Hippocampal formation (tissue), 2 donors: ENCODE measurements at regions not wholly inside any gene's neighbourhood (a gene's known extent, or its start where the extent isn't known, plus 50 kb on each side); places are given as distances from the start of the nearest gene placed in this dataset.

ENCODE experiments used
- DNase-seq, 2 donors: peaks; one replicate each; lab custom pipeline; 2025; lab: John Stamatoyannopoulos, UW

- DNase-seq: no peak
Measured at GRCh38 chr2:217749008-217749407, 253.8 kb downstream of the TNS1 start.

DNA sequence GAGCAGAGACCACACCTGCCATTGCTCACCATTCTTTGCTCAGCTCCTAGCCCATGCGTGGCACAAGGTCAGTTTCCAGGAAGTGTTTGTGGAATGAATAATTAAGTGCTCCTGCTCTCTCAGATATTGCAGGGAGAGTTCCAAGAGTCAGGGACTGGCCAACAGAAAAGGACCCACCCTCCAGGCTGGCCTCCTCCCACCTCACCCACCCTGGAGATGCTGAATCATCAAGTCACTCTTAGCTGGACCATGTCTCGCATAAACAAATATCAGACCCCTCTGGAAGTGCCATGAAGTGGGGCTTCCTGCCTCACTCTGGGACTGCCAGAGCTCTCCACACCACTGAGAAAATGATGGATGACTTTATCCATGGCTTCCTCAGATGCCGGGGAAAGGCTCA, 256.0 kb downstream of the TNS1 start:
- no peak for DNase-seq

DNA sequence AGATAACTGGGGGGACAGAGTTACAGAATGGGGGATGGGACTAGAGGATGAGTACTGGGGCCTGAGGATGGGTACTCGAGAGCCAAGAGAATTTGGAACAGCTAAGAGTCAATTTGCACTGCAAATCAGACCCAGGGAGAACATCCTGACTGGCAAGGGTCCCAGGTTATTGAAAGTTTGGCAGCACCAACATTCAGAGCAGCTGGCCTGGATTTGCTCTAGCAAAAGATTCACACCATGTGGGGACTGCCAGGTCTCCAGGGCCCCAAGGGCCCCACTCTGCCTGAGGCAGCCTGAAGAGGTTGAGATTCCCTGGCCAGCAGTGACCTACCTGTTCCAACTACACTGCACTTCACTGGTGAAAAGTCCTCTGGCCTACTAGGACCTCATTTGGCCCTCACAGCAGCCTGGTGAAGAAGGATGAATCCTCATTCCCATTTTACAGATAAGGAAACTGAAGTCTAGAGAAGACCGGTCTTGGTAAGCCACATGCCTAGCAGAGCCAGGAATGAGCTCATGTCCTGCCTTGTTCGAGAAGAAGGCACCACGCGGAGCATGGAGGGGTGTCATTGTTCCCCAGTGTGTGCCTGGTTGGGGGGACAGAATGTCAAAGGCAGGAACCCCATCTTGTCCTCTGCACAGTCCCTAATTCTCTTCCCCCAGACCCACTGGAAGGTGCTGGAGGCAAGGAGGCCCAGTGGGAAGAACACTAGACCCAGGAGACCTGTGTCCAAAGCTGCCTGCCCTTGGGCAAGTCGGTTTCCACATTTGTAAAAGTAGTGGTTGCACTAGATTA, 258.6 kb downstream of the TNS1 start:
- DNase-seq: peak in 1 of 2 donors; percentile 26

DNA sequence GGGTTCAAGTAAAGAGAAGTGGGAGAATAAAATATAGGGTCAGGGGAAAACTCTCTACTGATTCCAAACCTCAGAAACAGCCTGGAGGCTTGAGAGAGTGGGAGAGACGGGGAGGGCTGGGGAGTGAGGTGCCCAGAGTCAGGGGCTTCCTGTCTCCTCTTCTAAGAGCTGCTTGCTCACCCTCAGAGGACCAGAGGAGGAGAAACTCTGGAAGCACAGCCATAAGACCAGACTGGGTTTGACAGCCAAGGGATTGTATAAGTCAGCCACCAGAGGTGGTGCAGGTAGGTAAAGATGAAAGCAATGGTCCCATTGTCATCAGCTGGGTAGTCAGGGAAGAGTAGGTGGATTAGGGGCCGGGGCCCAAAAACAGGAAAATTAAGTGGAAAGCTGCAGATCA, 259.4 kb downstream of the TNS1 start:
- DNase-seq: no peak

GRCh38 chr2:217742841-217743240, 260.0 kb downstream of the TNS1 start:
- DNase-seq: no peak

GRCh38 chr2:217742276-217742675, 260.5 kb downstream of the TNS1 start:
- no peak for DNase-seq

- no peak for DNase-seq
Measured at GRCh38 chr2:217741381-217741955, 261.3 kb downstream of the TNS1 start.

GRCh38 chr2:217740756-217741155, 262.0 kb downstream of the TNS1 start:
- DNase-seq: no peak

GRCh38 chr2:217740178-217740577, 262.6 kb downstream of the TNS1 start:
- DNase-seq: no peak

DNA sequence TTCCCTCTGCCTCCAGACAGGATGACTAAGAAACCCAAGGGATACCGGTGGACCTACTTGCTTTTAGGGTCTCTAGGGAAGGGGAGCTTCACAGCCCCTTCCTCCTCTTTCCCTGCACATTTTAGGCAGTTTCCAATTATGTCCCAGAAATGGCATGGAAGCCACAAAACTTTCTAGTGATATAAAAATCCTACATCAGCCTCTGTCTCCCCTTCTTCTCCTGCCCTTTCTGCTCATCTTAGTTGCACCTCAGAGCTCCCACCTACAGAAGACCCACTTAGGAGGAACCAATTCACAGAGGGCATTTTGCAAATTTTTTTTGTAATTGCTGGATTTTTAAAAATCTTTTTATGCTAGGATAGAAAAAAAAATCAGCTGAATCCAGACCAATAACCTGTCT, 263.1 kb downstream of the TNS1 start:
- no peak for DNase-seq

- no peak for DNase-seq
Measured at GRCh38 chr2:217738061-217738460, 264.7 kb downstream of the TNS1 start.

DNA sequence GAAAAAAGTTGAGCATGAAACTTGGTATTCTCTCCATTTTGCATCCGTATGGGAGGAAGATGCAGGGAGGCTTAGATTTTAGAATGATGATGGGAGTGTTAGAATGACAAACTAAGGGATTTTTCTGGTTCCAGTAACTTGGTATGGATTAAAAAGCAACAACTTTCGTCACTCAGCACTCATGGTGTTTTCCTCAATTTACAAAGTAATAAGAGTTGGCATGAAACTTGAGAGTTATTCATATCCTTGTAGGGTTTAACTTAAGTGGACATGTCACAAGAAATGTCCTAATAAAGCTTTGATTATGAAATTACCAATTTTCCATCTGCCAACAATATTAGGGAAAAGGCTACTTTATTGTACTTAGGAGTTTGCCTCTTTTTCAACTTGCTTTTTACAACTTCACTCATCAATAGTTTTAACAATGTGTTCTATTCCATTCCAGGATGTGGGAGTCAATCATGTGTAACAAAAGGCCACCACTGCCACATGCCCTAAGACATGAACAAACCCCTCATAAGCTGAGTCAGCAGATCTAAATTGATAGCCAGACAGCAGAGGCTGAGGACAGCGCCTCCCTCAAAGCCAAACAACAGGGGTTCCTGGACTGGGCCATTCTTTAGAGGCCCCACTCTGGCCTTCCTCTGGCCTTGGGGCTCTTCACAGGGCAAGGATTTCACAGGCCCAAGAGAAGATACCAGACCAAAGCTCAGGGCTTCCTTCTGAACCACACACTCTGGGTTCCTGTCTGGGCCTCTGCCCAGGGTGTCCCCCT, 265.8 kb downstream of the TNS1 start:
- no peak for DNase-seq

GRCh38 chr2:217735899-217736298, 266.9 kb downstream of the TNS1 start:
- no peak for DNase-seq

- DNase-seq: no peak
Measured at GRCh38 chr2:217735034-217735433, 267.8 kb downstream of the TNS1 start.

DNA sequence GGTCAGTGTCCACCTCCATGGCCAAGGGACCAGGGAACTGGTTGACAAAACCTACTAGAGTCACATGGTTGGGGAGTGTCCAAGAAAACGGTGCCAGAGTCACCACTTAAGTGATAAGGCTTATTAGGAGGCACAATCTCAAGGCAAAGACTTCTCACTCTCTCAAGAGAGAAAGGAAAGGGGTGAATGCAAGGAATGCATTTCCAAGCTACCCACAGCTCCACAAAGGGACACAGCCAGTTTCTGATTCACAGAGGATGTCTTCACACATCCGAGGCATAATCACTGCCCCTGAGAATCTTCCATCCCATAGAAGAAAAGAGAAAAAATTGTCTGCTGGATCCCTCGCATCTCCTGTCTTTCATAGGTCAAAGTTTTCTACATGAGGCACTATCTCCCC, 269.3 kb downstream of the TNS1 start:
- DNase-seq: no peak

GRCh38 chr2:217732992-217733391, 269.8 kb downstream of the TNS1 start:
- DNase-seq: no peak

DNA sequence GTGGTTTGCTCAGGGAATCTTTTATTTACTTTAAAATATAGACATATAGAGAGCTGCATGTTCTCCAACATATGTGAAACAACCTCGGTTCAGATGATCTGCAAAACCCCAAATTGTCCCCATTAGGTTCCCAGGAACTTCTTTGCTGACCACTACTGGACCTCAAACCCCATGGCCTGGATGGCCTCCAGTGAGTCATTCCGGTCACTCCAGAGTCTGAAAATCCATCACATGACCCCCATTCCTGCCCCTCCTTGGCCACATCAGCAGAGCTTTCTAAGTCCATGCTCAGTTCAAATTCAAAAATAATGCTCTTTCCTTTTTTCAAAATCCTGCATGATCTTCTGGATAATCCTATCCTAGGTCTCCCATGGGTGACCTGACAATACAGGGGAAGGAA, 271.0 kb downstream of the TNS1 start:
- no peak for DNase-seq

DNA sequence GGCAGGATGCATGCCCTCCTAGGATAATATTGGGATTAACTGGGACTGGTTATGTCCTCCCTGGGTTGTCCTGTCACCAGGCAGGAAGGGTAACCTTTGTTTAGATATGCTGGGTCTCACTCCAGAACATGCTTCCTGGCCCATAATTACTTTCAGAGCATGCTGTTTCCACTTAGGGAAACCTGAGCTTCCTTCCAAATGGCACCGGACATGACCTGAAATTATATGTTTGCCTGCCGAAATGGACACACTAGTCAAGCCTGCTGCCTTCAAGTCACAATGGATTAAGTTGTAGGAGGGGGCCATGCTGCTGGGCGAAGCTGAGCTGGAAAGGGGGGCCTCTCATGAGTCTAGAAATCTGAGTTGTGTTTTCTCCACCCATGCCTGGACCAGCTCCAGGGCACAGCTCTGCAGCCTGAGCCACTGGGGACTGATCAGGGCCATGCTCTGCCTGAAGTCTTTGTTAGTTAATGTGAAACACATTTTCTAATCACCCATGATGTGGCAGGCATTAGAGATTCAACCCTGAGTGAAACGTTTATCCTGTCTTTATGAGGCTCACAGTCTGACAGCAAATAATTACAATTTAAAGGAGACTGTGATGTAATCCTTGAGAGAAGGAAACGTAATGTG, 273.3 kb downstream of the TNS1 start:
- no peak for DNase-seq

DNA sequence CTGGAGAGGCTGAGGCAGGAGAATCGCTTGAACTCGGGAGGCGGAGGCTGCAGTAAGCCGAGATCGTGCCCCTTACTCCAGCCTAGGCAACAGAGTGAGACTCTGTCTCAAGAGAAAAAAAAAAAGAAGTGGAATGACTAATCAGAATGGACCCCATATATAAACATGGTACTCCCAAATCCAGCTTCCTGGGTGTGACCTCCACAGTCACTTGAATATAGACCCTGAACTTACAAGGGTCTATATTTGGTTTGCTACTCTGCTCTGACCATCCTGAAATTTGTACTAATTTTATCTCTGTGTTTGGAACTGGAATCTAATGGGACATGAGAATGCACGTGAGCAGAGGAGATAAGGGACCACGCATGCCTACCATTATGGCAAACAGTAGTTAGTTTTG, 275.0 kb downstream of the TNS1 start:
- DNase-seq: no peak

GRCh38 chr2:217725409-217725808, 277.4 kb downstream of the TNS1 start:
- DNase-seq: no peak

DNA sequence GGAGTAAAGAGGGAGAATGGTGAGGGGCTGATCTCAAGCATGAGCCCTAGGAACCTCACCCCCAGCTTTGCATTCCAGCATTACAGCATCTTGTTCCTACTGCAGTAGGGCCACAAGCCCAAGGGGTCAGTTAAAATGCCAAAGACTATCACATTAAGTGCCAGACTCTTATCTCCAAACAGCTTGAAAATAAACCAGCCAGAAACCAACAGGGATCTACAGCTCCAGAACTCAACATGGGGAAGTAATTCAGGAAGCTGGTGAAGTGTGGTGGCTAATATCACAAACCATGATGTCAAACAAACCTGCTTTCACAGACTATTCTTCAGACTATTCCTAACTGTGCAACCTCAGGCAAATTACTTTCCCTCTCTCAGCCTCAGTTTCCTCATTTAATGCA, 278.3 kb downstream of the TNS1 start:
- no peak for DNase-seq

- no peak for DNase-seq
Measured at GRCh38 chr2:217723981-217724380, 278.8 kb downstream of the TNS1 start.
